Pancreas (tissue), 10 donors: ENCODE measurements at regions not wholly inside any gene's neighbourhood (a gene's known extent, or its start where the extent isn't known, plus 50 kb on each side); places are given as distances from the start of the nearest gene placed in this dataset.

Experiments
- ATAC-seq, 4 donors: fragments of 200-7000 bp; cut with Tn5 transposase; one replicate each; pipeline versions ENCODE4 v1.8.0 to v1.9.1; 2020; ENCODE audit warnings: mild to moderate bottlenecking in 4 of 4, moderate library complexity in 4 of 4
- DNase-seq, 6 donors: peaks; one replicate each; pipeline ENCODE4 v3.0.0-alpha.2; 2020
- FAIRE-seq: peaks from 2 replicates; lab custom pipeline; 2012; peaks lifted over from hg19 to GRCh38; lab: Jason Lieb, UNC
- H3K27ac ChIP-seq, 4 donors: fragments of 200-600 bp; sonication (generic); 1 replicate in 3 of 4; 2 replicates in 1 of 4; pipeline versions ENCODE4 v1.5.0 to v1.8.0; 2020
- H3K27me3 ChIP-seq, 4 donors: fragments of 200-600 bp; one replicate each; pipeline ENCODE4 v1.8.0; 2021
- H3K36me3 ChIP-seq, 3 donors: fragments of 200-600 bp; sonication (generic) in 1 of 3; one replicate each; pipeline versions ENCODE4 v1.5.0 to v1.8.0; 2020 to 2021
- H3K4me1 ChIP-seq, 3 donors: fragments of 200-600 bp; one replicate each; pipeline ENCODE4 v1.8.0; 2021
- H3K4me3 ChIP-seq, 4 donors: fragments of 200-600 bp; sonication (generic) in 2 of 4; one replicate each; pipeline versions ENCODE4 v1.5.0 to v1.8.0; 2020 to 2021
- H3K9me3 ChIP-seq, 4 donors: fragments of 200-600 bp; one replicate each; pipeline ENCODE4 v1.8.0; 2021
- WGBS, 2 donors: extraction: QIAGEN DNeasy Blood & Tissue Kit; methylation state at CpG; one replicate each; pipeline ENCODE4 v1.1.7; 2013; 5-methylcytosine and 5-hydroxymethylcytosine counted together
- intact Hi-C, 3 donors: fragments of 100-400 bp; cut with DNase I; formaldehyde crosslinking; loops; one replicate each; pipeline versions ENCODE4 v1.11.1 to v1.14.2; 2022
- TF ChIP-seq, protein P1 (sequence below), 4 donors: fragments of 200-600 bp; sonication (generic) in 3 of 4; IDR thresholded peaks; one replicate each; pipeline versions ENCODE4 v1.5.0 to v1.8.0; 2021; ENCODE audit warnings: antibody characterized with exemption in 4 of 4
- donor health status: healthy with polysubstance abuse.
- donor health status: DM: no; HTN: no; CAD: no; lungs with moderate emphysema.
- donor health status: DM: no; HTN: no; CAD: no.
- donor health status: control.
- donor health status: control.
- donor health status: Bipolar disorder and iron deficiency.
- donor health status: DM: yes; HTN: yes; CAD: no.
- donor health status: DM: no; HTN: no; CAD: no.
- donor health status: DM: no; HTN: no; CAD: no.
- donor health status: DM: yes; HTN: yes; CAD: no.

DNA sequence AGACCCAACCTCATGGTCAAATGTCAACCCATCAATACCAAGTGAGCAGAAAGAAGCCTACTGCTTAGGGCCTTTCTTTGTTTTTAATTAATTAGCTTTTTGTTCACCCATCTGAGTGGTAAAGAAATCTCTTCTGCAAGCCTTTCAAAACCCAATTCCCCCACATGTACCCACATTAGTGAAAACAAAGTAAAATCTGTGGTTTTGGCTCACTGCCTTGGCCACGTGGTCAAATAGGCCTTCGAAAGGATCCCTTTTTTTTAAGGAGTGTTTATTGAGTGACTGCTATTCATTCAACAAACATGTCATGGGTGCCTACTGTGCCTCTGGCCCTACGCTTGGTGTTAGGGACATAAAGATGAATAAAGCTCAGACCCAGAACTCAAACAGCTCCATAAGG is 160.1 kb downstream of the NUAK1 start:
- Histone ChIP-seq H3K27ac (no peak overlapping the region), H3K4me1 (no peaks in the 10 kb centered on the region), H3K27me3 (no peaks in the 10 kb centered on the region), H3K36me3 (no peaks in the 10 kb centered on the region), H3K4me3 (no peak overlapping the region), H3K9me3 (no peaks in the 10 kb centered on the region)
- ATAC-seq (no peak), DNase-seq (no peak), FAIRE-seq (no peak)
- TF ChIP-seq, protein P1, sequence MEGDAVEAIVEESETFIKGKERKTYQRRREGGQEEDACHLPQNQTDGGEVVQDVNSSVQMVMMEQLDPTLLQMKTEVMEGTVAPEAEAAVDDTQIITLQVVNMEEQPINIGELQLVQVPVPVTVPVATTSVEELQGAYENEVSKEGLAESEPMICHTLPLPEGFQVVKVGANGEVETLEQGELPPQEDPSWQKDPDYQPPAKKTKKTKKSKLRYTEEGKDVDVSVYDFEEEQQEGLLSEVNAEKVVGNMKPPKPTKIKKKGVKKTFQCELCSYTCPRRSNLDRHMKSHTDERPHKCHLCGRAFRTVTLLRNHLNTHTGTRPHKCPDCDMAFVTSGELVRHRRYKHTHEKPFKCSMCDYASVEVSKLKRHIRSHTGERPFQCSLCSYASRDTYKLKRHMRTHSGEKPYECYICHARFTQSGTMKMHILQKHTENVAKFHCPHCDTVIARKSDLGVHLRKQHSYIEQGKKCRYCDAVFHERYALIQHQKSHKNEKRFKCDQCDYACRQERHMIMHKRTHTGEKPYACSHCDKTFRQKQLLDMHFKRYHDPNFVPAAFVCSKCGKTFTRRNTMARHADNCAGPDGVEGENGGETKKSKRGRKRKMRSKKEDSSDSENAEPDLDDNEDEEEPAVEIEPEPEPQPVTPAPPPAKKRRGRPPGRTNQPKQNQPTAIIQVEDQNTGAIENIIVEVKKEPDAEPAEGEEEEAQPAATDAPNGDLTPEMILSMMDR (IDR thresholded peaks at IDR 0.05), result no peak
- WGBS, 2 donors, result 52 to 57% methylated on average over 3 of the region's 3 CpGs
- intact Hi-C loops, result no loop called here

DNA sequence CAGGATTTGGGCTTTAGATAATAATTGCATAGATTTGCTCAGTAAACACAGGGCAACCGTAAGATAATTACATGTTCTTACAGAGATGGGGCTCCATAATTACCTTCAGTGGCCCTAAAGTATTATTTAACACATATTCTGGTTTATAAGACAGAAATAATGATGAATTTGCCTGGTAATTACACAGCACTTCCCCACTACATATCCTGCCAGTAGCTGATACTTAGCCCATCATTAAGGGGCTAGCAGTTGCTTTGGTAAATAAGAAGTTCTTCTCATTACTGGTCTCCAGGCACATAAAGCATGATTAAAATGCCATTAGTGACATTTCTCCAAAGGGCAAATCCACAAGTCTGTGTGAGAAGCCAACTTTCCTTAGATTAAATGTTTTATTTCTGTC is 158.7 kb downstream of the NUAK1 start:
- WGBS, 2 donors, result 82 to 89% methylated on average over 1 of the region's 1 CpG

DNA sequence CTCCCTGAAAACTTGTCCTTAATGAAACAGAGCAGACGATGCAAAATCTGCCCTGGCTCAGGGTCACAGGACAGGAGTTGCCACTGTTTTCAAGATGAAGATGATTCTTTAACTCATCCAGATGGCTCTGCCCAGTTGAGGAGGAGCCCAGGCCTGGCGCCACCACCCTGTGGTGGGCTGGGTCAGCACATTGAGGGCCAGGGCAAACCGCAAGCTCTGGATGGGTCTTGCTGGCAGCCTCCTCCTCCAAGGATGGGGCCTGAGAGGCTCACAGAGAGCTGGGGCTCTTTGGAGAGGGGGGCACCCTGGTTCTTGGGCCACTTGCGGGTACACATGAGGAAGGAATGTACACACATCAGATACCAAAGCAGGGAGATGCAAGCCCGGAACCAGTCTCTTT is 158.2 kb downstream of the NUAK1 start:
- no peaks in the 10 kb centered on the region for H3K4me1 ChIP-seq
- no peak for FAIRE-seq
- no peaks in the 10 kb centered on the region for H3K36me3 ChIP-seq
- ATAC-seq, result no peak
- no peaks in the 10 kb centered on the region for H3K27me3 ChIP-seq
- TF ChIP-seq, protein P1 (IDR thresholded peaks at IDR 0.05), result no peak
- no peak for DNase-seq
- intact Hi-C loops, result no loop called here
- no peak overlapping the region for H3K27ac ChIP-seq
- H3K4me3 ChIP-seq, result no peak overlapping the region
- no peaks in the 10 kb centered on the region for H3K9me3 ChIP-seq
- WGBS, 2 donors, result 83 to 89% methylated on average over 5 of the region's 5 CpGs

More for the DNA sequence above, 158.7 kb downstream of the NUAK1 start:
- TF ChIP-seq, protein P1 (IDR thresholded peaks at IDR 0.05), result no peak
- ATAC-seq (no peak), FAIRE-seq (no peak), DNase-seq (no peak)
- H3K4me3 ChIP-seq, result no peak overlapping the region
- H3K36me3 ChIP-seq, result no peaks in the 10 kb centered on the region
- no peaks in the 10 kb centered on the region for H3K27me3 ChIP-seq
- no peaks in the 10 kb centered on the region for H3K9me3 ChIP-seq
- no peaks in the 10 kb centered on the region for H3K4me1 ChIP-seq
- intact Hi-C loops, result no loop called here
- H3K27ac ChIP-seq, result no peak overlapping the region

DNA sequence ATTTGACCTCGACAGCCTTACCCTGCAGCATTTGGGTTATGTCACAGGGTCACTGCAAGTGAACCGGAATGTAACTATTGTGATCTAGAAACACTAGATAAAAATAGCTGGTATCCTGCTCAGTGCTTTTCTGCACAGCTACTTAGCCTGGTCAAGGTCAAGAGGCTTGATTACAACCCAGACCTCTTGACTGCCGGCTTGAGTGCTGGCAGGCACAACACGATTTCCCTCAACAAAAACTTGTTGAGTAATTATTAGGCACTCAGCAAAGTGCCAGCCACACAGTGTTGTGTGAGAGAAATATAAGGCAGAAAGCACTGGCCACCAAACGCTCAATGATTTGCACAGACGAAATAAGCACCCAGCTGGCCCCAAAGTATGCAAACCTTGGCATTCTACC is 156.7 kb downstream of the NUAK1 start:
- DNase-seq (no peak), ATAC-seq (no peak), FAIRE-seq (no peak)
- no peaks in the 10 kb centered on the region for H3K4me1 ChIP-seq
- no peak overlapping the region for H3K27ac ChIP-seq
- H3K4me3 ChIP-seq, result no peak overlapping the region
- TF ChIP-seq, protein P1 (IDR thresholded peaks at IDR 0.05), result no peak
- H3K36me3 ChIP-seq, result no peaks in the 10 kb centered on the region
- intact Hi-C loops, result no loop called here
- 37 to 41% methylated on average over 6 of the region's 6 CpGs for WGBS, 2 donors
- H3K9me3 ChIP-seq, result no peaks in the 10 kb centered on the region
- H3K27me3 ChIP-seq, result no peaks in the 10 kb centered on the region

DNA sequence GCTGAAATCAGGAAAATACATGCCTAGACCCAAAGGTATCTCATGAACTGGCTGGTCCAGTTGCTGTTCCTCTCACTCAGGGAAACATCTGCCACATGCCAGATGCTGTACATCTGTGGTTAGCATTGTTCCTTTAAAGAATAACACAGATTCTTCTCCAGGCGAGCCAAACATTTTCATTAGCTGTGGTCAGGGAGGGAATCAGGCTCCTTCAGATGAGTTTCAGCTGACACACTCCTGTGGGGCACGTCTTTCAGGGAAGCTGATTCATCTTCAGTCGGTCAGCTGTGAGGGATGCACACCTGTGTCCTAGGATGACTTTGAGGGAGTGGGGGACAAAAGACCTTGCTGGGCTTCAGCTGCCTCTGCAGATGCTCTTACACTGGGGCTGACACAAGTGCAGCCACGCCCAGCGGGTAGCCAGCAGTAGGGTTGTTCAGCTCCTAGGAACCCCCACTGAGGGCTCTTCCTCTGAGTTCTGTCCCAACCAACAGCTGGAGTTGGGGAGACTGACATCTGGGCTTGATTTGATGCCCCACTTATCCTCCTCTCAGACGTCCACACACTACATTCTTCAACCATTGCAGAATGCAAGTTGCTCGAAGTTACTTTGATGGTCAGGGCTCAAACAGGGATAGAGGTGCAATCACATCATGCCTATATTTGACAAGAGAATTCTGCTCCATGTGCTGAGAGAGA is 155.0 kb downstream of the NUAK1 start:
- Histone ChIP-seq H3K27me3 (no peaks in the 10 kb centered on the region), H3K4me1 (no peaks in the 10 kb centered on the region), H3K9me3 (no peaks in the 10 kb centered on the region), H3K4me3 (no peak overlapping the region), H3K36me3 (no peaks in the 10 kb centered on the region), H3K27ac (no peak overlapping the region)
- no peak for ATAC-seq
- intact Hi-C loops, result no loop called here
- 62 to 65% methylated on average over 7 of the region's 7 CpGs for WGBS, 2 donors
- TF ChIP-seq, protein P1 (IDR thresholded peaks at IDR 0.05), result no peak
- DNase-seq, result no peak
- FAIRE-seq, result no peak
